NCI-H510A treated with DMSO at 0.1 percent for 48 hours (cell line): ENCODE measurements at regions not wholly inside any gene's neighbourhood (a gene's known extent, or its start where the extent isn't known, plus 50 kb on each side); places are given as distances from the start of the nearest gene placed in this dataset.
"Not testable (repeated sequence)": the region's sequence is repeated elsewhere in the genome, so short reads cannot be mapped to it uniquely, and the experiment has no call there.

Source experiments
- DNase-seq: peaks from one replicate; lab custom pipeline; 2025; lab: John Stamatoyannopoulos, UW

DNA sequence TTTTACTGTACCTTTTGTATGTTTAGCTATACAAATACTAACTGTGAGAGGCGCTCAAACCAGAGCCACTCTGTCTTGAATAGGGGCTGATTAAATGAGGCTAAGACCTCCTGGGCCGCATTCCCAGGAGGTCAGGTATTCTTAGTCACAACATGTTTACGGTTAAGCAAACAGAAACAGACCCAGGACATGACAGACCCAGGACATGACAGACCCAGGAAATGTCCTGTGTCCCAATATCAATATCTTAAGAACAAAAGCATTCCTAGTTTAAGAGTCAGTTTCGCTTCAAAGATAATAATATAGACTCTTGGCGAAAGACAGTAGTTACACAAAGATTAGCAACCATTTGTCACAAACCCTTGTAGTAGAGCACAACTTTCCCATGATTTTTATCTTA is 304.5 kb downstream of the CCSER2 start:
- no peak for DNase-seq

DNA sequence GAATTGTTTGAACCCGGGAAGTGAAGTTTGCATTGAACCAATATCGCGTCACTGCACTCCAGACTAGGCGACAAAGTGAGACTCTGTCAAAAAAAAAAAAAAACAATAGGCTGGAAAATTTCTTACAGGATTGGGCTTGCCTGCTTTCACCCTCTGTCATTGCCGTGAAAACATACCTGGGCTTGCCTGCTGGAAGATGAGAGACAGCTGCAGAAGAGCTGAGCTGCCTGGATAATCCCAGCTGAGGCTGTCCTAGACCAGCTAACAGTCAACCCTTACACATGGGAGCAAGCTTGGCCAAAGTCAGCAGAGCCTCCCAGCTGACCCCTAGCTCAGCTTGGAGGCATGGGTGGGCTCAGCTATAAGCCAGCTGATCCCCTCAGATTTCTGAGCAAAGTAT is 306.2 kb downstream of the CCSER2 start:
- no peak for DNase-seq

DNA sequence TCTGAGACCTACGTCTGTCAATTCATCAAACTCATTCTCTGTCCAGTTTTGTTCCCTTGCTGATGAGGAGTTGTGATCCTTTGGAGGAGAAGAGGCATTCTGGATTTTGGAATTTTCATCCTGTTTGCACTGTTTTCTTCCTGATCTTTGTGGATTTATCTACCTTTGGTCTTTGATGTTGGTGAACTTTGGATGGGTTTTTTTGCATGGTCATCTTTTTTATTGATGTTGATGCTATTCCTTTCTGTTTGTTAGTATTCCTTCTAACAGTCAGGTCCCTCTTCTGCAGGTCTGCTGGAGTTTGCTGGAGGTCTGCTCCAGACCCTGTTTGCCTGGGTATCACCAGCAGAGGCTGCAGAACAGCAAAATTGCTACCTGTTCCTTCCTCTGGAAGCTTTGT is 322.2 kb downstream of the CCSER2 start:
- DNase-seq: not testable (repeated sequence)

DNA sequence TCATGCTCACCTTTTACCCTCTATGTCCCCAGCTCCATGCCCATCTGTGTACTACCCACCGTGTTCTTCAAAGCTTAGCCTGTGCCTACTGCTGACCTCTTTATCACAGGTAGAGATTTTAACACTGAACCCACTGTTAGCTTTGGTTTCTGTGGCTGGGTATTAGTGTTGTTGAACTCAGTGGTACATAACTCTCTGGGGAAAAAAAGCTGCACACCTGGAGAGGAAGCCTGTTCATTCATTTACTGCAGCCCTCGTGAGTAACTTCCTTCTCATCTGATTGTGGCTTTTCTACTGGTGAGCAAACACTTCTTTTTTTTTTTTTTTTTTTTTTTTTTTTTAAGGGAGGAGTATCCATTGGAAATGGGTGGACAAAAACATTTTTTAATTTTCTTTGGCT is 326.3 kb downstream of the CCSER2 start:
- peak; percentile 22 for DNase-seq

DNA sequence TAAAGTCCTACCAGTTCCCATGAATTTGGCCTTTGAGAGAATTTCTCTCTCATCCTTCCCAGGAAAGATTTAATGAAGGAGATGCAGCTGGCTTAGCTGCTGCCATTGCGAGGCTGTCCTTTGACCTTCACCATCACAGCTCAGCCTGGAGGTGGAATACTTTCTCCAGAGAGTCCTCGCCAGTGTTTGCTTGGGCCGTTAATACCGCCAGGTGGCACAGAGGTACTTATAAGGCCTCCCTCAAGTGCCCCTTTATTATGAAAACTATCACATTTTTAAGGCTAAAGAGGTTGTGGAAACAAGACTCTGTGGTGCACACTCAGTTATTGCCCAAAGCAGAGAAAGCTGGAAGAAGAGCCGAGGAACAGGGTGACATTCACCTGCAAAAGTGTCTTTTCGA is 330.6 kb downstream of the CCSER2 start:
- DNase-seq: peak; percentile 38

DNA sequence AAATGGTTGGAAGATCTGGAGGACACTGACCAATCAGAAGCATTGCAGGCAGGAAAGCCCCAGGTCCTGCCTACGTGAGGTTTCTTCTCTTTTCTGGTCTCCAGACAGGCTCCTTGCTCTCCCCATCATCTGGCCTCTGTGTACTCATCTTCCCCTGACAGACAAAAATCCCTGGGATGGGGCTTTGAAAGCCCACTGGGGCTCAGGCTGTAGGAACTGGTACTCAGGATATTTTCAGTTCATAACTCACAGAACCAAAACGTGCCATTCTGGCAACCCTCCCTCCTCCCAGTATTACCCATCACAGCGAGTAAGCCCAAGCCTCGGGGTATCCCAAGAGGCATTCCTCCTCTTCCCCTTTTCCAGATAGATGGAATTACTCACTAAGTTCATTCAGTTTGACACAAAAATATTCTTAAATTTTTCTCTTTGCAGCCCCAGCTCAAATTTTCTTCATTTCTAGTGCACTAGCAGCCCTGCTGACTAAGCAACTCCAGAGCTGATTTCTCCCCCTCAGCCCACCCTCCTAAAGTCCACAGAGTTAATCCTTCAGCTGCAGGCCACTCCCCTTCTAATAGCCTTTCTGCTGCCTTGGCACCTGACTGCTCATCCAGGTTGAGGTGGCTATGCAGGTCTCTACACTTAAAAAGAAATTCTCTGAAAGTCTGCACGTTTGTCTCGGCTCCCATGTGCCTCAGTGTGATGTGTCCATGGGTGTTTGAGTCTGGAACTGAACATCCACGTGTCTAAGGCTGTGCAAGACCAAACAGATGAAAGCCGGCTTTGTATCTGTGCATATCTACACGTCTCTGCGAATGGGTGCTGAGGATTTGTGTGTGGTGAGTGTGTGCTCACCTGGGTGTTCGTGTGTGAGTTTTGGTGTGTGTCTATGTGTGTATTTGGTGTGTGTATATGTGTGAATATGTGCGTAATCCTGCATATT is 331.4 kb downstream of the CCSER2 start:
- DNase-seq: no peak

DNA sequence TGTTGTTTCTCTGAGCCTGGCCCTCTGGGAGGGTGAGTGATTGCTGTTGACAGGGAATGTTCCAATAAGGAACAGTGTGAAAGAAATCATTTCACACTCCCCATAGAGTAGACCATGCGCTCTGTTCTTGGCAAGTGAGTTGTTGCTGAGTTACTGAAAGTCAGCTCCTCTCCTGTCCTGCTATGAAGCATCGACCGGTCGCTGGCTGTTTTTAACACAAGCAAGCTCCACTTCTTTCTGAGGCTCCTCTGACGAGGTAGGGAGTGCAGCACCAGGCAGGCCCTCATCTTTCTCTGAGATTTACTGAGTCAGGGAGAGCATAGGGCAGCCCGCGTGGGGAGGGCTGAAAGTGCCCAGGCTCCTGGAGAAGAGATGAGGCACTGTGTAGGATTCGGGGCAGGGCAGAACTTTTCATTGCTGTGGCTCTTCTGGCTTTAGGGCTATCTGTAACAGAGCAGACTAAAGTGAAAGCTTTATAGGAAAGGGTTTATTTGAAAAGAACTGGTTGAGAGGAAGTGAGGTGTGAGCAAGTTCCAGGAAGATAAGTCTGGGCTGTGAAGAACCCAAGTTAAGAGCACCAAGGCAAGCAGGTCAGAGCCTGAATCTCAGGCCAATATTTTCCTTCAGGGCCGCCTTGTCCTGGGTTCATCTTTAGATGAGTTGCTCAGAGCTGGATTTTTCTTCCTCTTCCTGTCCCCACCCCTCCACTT is 332.2 kb downstream of the CCSER2 start:
- DNase-seq: no peak

DNA sequence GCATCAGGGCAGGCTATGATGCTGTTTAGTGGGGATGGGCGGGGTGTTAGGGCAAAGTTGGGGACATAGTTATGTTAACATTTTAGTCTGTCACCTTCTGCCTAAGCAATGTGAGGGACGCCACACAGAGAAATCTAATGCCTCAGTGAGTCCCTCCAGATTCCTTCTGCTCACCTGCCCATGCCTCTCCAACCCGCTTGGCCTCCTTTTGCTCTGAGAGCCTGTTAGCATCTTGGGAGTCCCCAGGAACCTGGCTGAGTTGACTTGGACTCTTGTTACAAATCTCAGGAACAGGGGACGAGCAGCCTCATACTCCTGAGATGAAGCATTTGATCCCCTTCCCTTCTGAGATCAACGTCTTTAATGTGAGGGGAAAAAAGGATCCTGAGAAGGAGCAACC is 336.8 kb downstream of the CCSER2 start:
- no peak for DNase-seq

DNA sequence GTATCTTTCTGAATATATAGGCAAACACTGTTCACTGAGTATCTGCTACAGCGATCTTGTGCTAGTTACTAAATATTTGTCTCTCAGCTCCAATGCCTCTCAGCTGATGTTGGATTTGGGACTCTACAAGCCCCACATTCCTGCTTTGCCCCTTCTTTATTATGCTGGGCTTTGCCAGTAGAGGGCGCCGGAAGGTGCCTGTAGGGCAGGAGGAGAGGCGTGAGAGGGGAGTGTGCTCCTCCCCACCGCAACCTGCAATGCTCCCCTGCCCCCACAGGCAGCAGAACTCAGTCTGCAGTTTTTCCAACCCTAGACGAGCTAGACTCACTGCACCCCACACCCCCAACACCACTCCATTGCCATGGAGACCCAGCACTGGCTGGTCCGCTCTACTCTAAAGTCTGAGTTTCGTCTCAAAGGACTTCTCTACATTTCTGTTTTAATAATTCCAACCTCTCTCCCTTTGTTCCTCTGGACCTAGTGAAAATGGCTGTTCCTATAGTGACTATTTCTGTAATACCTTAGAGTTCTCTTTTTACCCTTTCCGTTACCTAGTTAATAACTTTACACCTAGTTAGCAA is 337.6 kb downstream of the CCSER2 start:
- no peak for DNase-seq

DNA sequence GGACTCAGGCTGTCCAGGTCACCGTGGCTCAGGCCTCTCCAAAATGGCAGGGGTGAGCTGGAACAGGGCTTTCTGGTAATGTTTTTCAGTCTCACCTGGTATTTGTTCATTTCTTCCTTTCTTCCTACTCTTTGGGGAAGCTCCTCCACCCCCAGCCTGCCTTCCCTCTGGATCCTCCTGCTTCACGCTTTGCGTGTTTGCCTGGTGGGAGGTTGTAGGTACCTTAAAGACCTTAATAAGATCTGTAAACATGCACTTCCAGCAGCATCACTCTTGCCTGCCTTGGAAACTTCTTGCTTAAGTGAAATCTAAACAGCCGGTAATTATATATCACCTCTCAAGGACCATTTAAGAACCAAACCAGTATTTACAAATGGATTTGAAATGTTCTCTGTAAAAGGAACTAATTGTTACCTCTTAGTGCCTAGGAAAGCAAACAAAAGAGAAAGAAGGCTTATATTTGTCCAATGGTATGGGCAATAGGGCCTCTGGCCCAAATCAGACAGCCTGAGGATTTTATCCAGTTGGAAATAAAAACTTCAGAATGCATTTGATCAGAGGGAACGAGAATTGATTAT is 339.9 kb downstream of the CCSER2 start:
- peak; percentile 34 for DNase-seq

DNA sequence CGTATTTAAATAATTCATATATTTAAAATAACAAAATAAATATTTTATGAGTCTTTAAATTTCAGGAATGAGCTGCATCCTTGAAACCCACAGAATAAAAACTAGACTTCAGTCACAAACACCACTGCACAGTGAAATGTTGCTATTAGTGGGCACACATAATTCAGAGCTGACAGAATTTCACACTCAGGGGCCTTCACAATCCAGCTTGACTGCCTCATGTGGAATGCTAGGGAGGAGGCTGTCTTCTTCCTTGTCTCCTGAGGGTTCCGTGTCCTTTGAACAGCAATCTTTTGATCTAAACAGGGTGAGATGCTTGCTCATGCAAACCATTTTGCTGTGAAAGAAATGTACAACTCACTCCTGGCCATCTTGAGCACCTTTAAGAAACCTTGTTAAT is 346.7 kb downstream of the CCSER2 start:
- no peak for DNase-seq

DNA sequence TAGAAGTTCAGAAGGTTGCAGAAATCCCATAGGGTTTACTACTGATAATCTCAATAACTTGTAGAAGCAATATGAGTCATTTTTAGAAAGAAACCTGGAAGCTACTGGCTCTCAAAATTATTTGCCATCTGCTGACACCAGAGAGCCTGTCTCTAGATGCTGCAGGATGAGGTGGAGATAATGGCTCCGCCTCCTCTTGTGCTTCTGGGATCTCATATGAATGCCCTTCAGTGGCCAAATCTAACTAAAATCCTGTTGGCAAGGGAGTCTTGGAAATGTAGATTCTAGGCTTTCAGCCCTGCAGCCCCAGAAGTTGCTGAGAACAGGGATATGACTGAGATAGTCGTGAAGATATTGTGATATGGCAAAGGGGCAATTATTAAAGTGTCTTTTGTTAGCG is 348.1 kb downstream of the CCSER2 start:
- no peak for DNase-seq

DNA sequence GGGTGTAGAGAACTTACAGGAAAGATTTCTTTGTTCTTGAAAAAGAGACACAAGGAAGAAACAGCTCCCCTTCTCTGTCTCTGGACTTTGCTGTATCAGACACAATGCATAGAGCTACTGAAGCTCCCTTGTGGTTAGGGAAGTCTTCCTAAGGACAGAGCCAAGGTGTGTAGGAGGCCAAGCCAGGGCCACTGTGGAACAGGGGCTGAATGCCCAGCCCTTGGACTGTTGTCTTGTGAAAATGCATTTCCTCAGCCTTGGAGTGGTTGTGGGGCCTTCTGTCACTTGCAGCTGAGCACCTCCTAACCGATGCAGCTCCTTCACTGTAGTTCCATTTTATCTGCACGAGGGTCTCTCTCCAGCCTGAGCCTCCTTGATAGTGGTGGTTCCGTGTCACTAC is 353.4 kb downstream of the CCSER2 start:
- no peak for DNase-seq

DNA sequence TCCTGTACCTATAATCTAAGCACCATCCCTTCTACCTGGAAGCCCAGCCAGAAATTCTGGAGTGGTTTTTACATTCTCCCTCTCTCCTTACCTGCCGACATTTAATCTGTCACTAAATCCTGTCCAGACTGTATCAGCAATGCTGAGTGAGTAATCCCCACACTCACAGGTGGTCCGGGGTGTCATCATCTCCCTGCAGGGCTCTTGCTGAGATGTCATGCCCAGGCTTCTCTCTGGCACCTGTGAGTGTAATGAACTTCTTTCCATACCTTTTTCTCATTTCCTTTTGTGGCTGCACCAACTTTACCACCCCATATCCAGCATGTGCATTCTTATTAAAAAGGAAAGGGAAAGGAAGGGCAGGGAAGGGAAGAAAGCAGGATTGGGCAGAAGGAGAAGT is 355.2 kb downstream of the CCSER2 start:
- no peak for DNase-seq

DNA sequence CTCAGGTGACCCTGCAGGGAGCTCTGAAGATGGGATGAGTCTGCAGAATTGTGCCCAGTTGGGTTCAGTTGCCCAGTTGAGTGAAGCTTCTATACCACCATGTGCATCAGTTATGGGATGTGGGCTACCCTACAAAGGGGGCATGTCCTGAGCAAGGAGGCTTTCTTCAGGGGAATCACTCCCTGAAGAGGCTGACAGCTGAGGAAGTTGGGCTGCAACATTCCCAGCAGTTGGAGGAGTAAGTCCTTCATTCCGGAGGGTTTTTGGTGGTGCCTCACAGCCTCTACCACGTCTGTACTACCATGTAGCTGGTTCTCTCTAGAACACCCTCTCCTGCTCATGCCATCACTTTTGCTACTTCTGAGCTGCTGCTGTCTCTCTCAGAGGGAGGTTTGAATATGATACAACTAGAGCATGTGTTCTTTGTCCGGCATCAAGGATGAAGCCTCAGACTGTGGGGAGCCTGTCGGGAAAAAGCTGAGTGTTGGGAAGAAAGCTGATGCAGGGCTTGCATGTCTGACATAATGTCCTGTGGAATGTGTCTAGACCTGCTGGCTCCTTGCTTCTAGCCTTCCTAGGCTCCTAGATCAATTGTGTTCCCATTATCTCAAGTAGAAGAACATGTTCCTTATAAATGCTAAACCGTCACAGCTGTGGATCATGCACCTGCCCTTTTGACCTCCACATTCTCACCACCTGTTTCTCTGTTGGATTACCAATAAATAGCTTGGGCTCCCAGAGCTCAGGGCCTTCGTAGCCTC is 355.8 kb downstream of the CCSER2 start:
- no peak for DNase-seq

DNA sequence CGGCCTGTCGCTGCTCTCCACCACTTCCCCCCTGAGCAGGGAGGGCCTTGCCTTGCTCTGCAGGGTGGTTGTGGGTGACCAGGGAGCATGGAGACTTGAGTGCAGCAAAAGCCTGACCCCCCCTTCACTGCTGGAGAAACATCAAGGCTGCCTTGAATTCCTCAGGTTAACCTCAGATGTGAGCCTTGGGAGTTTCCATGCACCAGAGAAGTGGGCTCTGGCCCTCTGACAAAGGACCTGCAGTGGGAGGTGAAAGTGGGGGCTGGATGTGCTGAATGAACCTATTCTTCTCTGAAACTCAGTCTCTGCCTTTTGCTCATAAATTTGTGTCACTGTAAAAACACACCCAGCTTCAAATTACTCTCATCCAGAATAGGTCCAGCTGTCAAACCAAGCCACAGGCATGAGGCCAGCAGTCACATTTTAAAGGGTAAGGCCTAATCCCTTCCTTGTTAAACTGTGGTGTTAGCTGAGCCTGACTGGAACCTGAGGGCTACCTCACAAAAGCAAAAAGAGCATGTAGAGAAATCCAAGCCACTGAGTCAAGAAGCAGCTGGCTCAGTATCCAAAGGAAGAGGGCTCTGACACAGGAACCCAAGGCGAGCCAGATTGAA is 356.8 kb downstream of the CCSER2 start:
- DNase-seq: no peak

DNA sequence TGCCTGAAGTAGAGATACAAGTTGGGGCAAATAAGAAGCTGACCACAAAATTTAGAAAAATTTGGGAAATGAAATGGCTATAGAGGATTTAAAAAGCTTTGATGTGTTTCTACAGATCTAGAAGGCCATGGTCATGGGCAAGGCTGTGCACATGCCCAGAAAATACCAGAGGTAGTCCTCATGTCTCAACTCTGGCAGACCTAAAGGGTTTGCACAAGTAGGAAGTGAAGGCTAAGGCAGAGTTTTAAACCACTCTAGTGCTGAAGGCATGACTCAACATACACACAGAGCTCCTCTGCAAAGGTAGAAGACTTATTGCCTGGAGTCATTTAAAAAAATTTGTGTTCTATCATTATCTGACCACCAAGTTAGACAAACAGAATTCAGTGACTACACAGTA is 364.6 kb downstream of the CCSER2 start:
- no peak for DNase-seq

DNA sequence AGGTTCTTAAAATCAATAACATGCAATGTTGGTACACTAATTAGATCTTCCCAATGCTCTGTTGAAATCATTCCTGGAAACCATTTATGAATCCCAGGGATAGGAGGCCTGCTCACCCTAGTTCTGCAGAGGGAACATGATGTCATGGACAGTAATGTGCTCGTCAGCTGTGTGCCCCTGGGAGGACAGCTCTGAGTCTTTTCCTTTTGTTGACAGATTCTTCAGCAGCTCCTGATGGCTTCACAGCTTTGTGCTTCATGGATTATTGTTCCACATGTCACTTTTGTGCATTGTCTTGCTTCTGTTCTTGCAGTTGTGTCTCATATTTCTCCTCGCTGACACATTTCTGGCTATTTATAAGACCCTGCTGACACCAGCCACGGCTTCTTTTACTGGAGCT is 367.5 kb downstream of the CCSER2 start:
- DNase-seq: no peak

DNA sequence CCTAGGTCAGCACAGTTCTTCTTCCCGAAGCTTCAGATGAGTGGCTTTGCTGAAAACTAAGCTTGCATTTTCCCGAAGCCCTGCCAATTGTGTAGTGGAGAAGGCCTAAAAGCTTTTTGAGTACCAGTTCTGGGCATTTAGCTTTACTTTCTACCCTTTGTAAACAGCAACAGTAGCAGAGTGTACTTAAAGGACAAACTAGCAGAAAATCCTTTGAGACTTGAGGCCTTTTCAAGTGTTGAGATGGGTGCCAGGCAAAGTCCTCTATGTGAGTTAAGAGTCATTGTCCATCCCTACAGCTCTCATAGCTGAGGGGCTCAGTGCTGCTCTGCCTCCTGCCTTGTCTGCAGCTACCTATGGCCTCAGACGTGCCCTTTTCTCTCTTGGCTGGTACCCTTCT is 368.2 kb downstream of the CCSER2 start:
- DNase-seq: no peak

DNA sequence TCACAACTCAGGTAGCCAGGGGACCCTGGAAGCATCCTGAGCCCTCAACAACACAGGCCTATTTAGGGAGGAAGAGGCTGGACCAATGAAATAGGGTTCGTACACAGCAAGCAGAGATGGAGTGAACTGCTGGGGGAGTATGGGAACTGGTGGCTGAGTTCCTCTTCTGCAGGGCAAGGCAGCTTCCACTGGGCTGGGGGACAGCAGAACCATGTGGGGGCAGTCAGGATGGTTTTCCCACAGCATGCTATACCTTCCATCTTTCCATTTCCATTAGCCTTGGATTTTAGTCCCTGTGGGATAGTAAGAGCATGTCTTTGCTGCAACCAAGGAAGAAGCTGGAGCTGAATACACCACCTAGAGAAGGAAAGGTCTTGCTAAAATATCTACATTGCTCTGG is 370.6 kb downstream of the CCSER2 start:
- DNase-seq: no peak

DNA sequence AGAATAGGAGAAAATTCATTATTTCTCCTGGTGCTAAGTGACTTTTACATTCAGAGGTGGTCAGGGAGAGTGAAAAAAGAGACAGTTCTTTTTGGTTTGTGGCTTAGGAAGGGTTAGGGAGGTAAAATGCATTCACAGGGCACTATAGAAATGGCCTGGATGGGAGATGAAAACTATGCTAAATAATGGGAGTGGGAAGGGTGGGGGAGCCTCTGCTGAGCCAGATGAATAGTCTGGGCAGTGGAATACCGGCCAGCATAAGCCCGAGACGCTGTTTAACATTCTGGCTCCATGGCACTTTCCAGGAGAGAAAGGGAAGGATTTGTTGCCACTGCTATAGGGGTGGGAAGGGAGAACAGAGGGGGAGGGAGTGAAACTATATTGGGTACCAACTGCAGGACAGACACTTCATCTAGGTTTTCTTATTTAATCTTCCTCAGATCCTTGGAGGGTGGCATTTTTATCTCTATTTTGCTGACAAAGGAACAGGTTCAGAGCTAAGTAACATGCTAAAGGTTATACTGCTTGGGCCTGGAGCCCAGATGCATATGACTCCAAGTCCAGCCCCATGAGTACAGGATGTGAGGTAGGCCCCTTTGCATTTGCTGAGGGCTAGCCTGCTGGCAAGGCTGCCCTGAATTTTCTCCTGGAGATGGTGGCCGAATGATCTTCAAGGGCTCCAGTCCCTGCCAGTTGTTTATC is 372.4 kb downstream of the CCSER2 start:
- no peak for DNase-seq
